GM12878 (cell line): ENCODE measurements at regions not wholly inside any gene's neighbourhood (a gene's known extent, or its start where the extent isn't known, plus 50 kb on each side); places are given as distances from the start of the nearest gene placed in this dataset.

Source experiments
- CEBPZ ChIP-seq: fragments of 150-350 bp; IDR thresholded peaks from 2 replicates; pipeline ENCODE4 v1.6.1; 2016; ENCODE audit warnings: low read depth, low read length
- CTCF ChIP-seq, 3 experiments: IDR thresholded peaks in 2 of 3; conservative IDR thresholded peaks in 1 of 3; 2 replicates each; pipeline ENCODE4 v1.5.1; 2011; ENCODE audit warnings: low read depth in 3 of 3, low read length in 3 of 3, mild to moderate bottlenecking in 3 of 3, control low read depth in 2 of 3, moderate library complexity in 2 of 3, inconsistent platforms in 1 of 3, mixed read lengths in 1 of 3; ENCODE audit not compliant: control insufficient read depth in 2 of 3, insufficient read depth in 1 of 3; ENCODE audit errors: extremely low read depth in 1 of 3
- HCFC1 ChIP-seq: fragments of 150-350 bp; IDR thresholded peaks from 2 replicates; pipeline ENCODE4 v1.6.1; 2014; ENCODE audit warnings: low read length
- NR2C2 ChIP-seq: IDR thresholded peaks from 2 replicates; pipeline ENCODE4 v1.6.1; 2011; ENCODE audit warnings: borderline replicate concordance, low read depth; ENCODE audit not compliant: control insufficient read depth, insufficient read length
- POLR2A ChIP-seq: IDR thresholded peaks from 2 replicates; pipeline ENCODE4 v1.6.1; 2011; ENCODE audit warnings: low read depth, mild to moderate bottlenecking, low read length
- POLR2AphosphoS5 ChIP-seq: IDR thresholded peaks from 2 replicates; pipeline ENCODE4 v1.6.1; 2011; ENCODE audit warnings: mild to moderate bottlenecking, low read length, inconsistent platforms
- YBX1 ChIP-seq: fragments of 450-650 bp; IDR thresholded peaks from 2 replicates; pipeline ENCODE4 v1.6.1; 2016; ENCODE audit warnings: antibody characterized with exemption

GRCh38 chr14:48473944-48474343 lies 798.5 kb upstream of the MDGA2 start:
- TF ChIP-seq CTCF (IDR thresholded peaks at IDR 0.05 in 2 of 3, conservative IDR thresholded peaks at IDR 0.05 in 1 of 3; ENCODE audit: control insufficient read depth in 2 of 3, extremely low read depth in 1 of 3, insufficient read depth in 1 of 3, low read depth in 3 of 3, low read length in 3 of 3) (no peak), NR2C2 (no peak), POLR2A (no peak), CEBPZ (no peak), HCFC1 (no peak), YBX1 (no peak), POLR2AphosphoS5 (no peak)
